H9 (cell line): ENCODE measurements at regions not wholly inside any gene's neighbourhood (a gene's known extent, or its start where the extent isn't known, plus 50 kb on each side); places are given as distances from the start of the nearest gene placed in this dataset.

Experiments used
- DNase-seq: peaks from one replicate; pipeline ENCODE4 v3.0.0-alpha.2; 2017
- H2AFZ ChIP-seq: one replicate; pipeline ENCODE4 v1.6.1; 2013; ENCODE audit warnings: mild to moderate bottlenecking, low read length, control low read depth, moderate library complexity
- H2AK5ac ChIP-seq: 2 replicates; pipeline ENCODE4 v1.6.1; 2013; ENCODE audit warnings: low read length, control low read depth, mixed read lengths; ENCODE audit not compliant: insufficient read length
- H2BK120ac ChIP-seq: one replicate; pipeline ENCODE4 v1.6.1; 2013; ENCODE audit warnings: low read depth, mild to moderate bottlenecking, low read length, control low read depth, inconsistent platforms; ENCODE audit not compliant: poor library complexity, severe bottlenecking
- H2BK12ac ChIP-seq: 2 replicates; pipeline ENCODE4 v1.6.1; 2013; ENCODE audit warnings: low read length, control low read depth, mixed read lengths, low read depth; ENCODE audit not compliant: insufficient read length
- H2BK15ac ChIP-seq: 2 replicates; pipeline ENCODE4 v1.6.1; 2013; ENCODE audit warnings: low read depth, low read length, control low read depth
- H2BK20ac ChIP-seq: one replicate; pipeline ENCODE4 v1.6.1; 2013; ENCODE audit warnings: low read depth, mild to moderate bottlenecking, low read length, control low read depth, inconsistent platforms; ENCODE audit not compliant: poor library complexity, severe bottlenecking
- H2BK5ac ChIP-seq: 2 replicates; pipeline ENCODE4 v1.6.1; 2013; ENCODE audit warnings: low read length, control low read depth, mixed read lengths; ENCODE audit not compliant: insufficient read length
- H3K14ac ChIP-seq: 2 replicates; pipeline ENCODE4 v1.6.1; 2013; ENCODE audit warnings: low read length, control low read depth; ENCODE audit not compliant: insufficient read depth
- H3K18ac ChIP-seq: 2 replicates; pipeline ENCODE4 v1.6.1; 2013; ENCODE audit warnings: low read depth, mild to moderate bottlenecking, mixed read lengths, low read length, control low read depth; ENCODE audit not compliant: insufficient read length
- H3K23ac ChIP-seq: 2 replicates; pipeline ENCODE4 v1.6.1; 2013; ENCODE audit warnings: low read length, control low read depth, mixed read lengths, low read depth; ENCODE audit not compliant: insufficient read length
- H3K23me2 ChIP-seq: 2 replicates; pipeline ENCODE4 v1.6.1; 2013; ENCODE audit warnings: low read depth, mild to moderate bottlenecking, mixed read lengths, low read length, control low read depth; ENCODE audit not compliant: insufficient read length, poor library complexity, severe bottlenecking
- H3K27ac ChIP-seq: 2 replicates; pipeline ENCODE4 v1.5.1; 2013; ENCODE audit warnings: low read length, control low read depth, mixed read lengths, low read depth; ENCODE audit not compliant: insufficient read length
- H3K27me3 ChIP-seq: 2 replicates; pipeline ENCODE4 v1.6.1; 2013; ENCODE audit warnings: low read length, control low read depth, inconsistent platforms; ENCODE audit not compliant: insufficient read depth
- H3K4ac ChIP-seq: 2 replicates; pipeline ENCODE4 v1.6.1; 2013; ENCODE audit warnings: low read depth, mild to moderate bottlenecking, control low read depth, inconsistent platforms, low read length, moderate library complexity
- H3K4me1 ChIP-seq: 2 replicates; pipeline ENCODE4 v1.6.1; 2013; ENCODE audit warnings: low read length, control low read depth, inconsistent platforms; ENCODE audit not compliant: insufficient read depth
- H3K4me2 ChIP-seq: 2 replicates; pipeline ENCODE4 v1.6.1; 2013; ENCODE audit warnings: low read length, control low read depth, mixed read lengths; ENCODE audit not compliant: insufficient read length, insufficient read depth
- H3K56ac ChIP-seq: 2 replicates; pipeline ENCODE4 v1.6.1; 2013; ENCODE audit warnings: low read depth, mild to moderate bottlenecking, mixed read lengths, low read length, control low read depth; ENCODE audit not compliant: insufficient read length
- H3K79me1 ChIP-seq: 2 replicates; pipeline ENCODE4 v1.6.1; 2013; ENCODE audit warnings: low read depth, mild to moderate bottlenecking, moderate library complexity, low read length, control low read depth, inconsistent platforms; ENCODE audit not compliant: insufficient read depth, poor library complexity, severe bottlenecking
- H3K79me2 ChIP-seq: 2 replicates; pipeline ENCODE4 v1.6.1; 2013; ENCODE audit warnings: low read length, control low read depth, inconsistent platforms; ENCODE audit not compliant: insufficient read depth
- H3K9ac ChIP-seq: 2 replicates; pipeline ENCODE4 v1.6.1; 2013; ENCODE audit warnings: low read length, control low read depth, mixed read lengths; ENCODE audit not compliant: insufficient read length; ENCODE audit errors: extremely low read depth
- H3K9me3 ChIP-seq: one replicate; pipeline ENCODE4 v1.6.1; 2013; ENCODE audit warnings: low read depth, low read length, inconsistent platforms; ENCODE audit not compliant: control insufficient read depth
- H3T11ph ChIP-seq: one replicate; pipeline ENCODE4 v1.6.1; 2013; ENCODE audit warnings: mild to moderate bottlenecking, low read length, control low read depth, inconsistent platforms
- H4K20me1 ChIP-seq: one replicate; pipeline ENCODE4 v1.6.1; 2013; ENCODE audit not compliant: control insufficient read depth, insufficient read length, insufficient read depth
- H4K5ac ChIP-seq: 2 replicates; pipeline ENCODE4 v1.6.1; 2013; ENCODE audit warnings: low read depth, mild to moderate bottlenecking, mixed read lengths, low read length, control low read depth; ENCODE audit not compliant: insufficient read length
- H4K8ac ChIP-seq: replicated peaks from 2 replicates; pipeline ENCODE4 v1.6.1; 2013; ENCODE audit warnings: low read length, control low read depth, mixed read lengths, low read depth; ENCODE audit not compliant: insufficient read length
- H4K91ac ChIP-seq: 2 replicates; pipeline ENCODE4 v1.6.1; 2013; ENCODE audit warnings: low read depth, mild to moderate bottlenecking, moderate library complexity, mixed read lengths, low read length, control low read depth; ENCODE audit not compliant: insufficient read length
- H3K27ac Mint-ChIP-seq, 3 experiments: 2 replicates in 2 of 3; 3 replicates in 1 of 3; pipeline ENCODE4 v1.8.0; 2020 to 2021; ENCODE audit warnings: mixed read lengths in 3 of 3, mild to moderate bottlenecking in 1 of 3, moderate library complexity in 1 of 3
- H3K27me3 Mint-ChIP-seq: 2 replicates; pipeline ENCODE4 v1.8.0; 2021; ENCODE audit warnings: low read depth, mild to moderate bottlenecking, moderate library complexity, mixed read lengths
- H3K36me3 Mint-ChIP-seq, 3 experiments: 2 replicates in 2 of 3; 3 replicates in 1 of 3; pipeline ENCODE4 v1.8.0; 2020 to 2021; ENCODE audit warnings: low read depth in 3 of 3, mixed read lengths in 3 of 3; ENCODE audit not compliant: insufficient read depth in 1 of 3
- H3K4me1 Mint-ChIP-seq, 2 experiments: 2 replicates each; pipeline ENCODE4 v1.8.0; 2020; ENCODE audit warnings: mixed read lengths in 2 of 2
- H3K4me3 Mint-ChIP-seq, 2 experiments: 2 replicates in 1 of 2; 3 replicates in 1 of 2; pipeline ENCODE4 v1.8.0; 2020 to 2021; ENCODE audit warnings: mild to moderate bottlenecking in 2 of 2, mixed read lengths in 2 of 2, moderate library complexity in 1 of 2
- H3K9me3 Mint-ChIP-seq, 2 experiments: 2 replicates in 1 of 2; 3 replicates in 1 of 2; pipeline ENCODE4 v1.8.0; 2020; ENCODE audit warnings: mild to moderate bottlenecking in 2 of 2, mixed read lengths in 2 of 2, moderate library complexity in 1 of 2
- CTCF ChIP-seq: fragments of 200-600 bp; sonication (generic); conservative IDR thresholded peaks from 3 replicates; pipeline ENCODE4 v1.8.0; 2021; ENCODE audit warnings: antibody characterized with exemption, mild to moderate bottlenecking
- WGBS: extraction: QIAGEN DNeasy Blood & Tissue Kit; methylation state at CpG from one replicate; pipeline ENCODE4 v1.1.7; 2013; ENCODE audit warnings: missing lambda C conversion rate, low lambda C conversion rate, mixed read lengths; ENCODE audit not compliant: insufficient read length; ENCODE audit errors: extremely low coverage; 5-methylcytosine and 5-hydroxymethylcytosine counted together

GRCh38 chr2:194105358-194105757 is 1551.7 kb upstream of the SLC39A10 start:
- Mint-ChIP-seq H3K4me1 (peaks cover under 1 to 1% of the 10 kb centered on the region in 2 experiments; a peak in 1 of 4 replicates), H3K9me3 (no peaks in the 10 kb centered on the region), H3K27ac (no peak overlapping the region), H3K27me3 (no peaks in the 10 kb centered on the region), H3K36me3 (no peaks in the 10 kb centered on the region), H3K4me3 (no peak overlapping the region)
- no peak overlapping the region for H4K8ac ChIP-seq
- H4K20me1 ChIP-seq: no peaks in the 10 kb centered on the region
- no peak overlapping the region for H2BK15ac ChIP-seq
- no peak overlapping the region for H3K18ac ChIP-seq
- WGBS: no CpG with 5 or more reads among the region's 1 CpG
- H2AFZ ChIP-seq: no peak overlapping the region
- H3K9ac ChIP-seq: no peak overlapping the region
- no peak overlapping the region for H2BK120ac ChIP-seq
- H3K23ac ChIP-seq: no peak overlapping the region
- H3K23me2 ChIP-seq: no peaks in the 10 kb centered on the region
- no peak overlapping the region for H2BK5ac ChIP-seq
- no peak overlapping the region for H3K56ac ChIP-seq
- H3K4me2 ChIP-seq: no peak overlapping the region
- H3K27me3 ChIP-seq: no peaks in the 10 kb centered on the region
- H4K5ac ChIP-seq: no peak overlapping the region
- TF ChIP-seq CTCF: no peak
- no peaks in the 10 kb centered on the region for H3K9me3 ChIP-seq
- no peaks in the 10 kb centered on the region for H3K79me1 ChIP-seq
- no peak overlapping the region for H2BK20ac ChIP-seq
- no peak overlapping the region for H2BK12ac ChIP-seq
- H4K91ac ChIP-seq: no peak overlapping the region
- no peak overlapping the region for H2AK5ac ChIP-seq
- H3K4ac ChIP-seq: no peak overlapping the region
- H3K27ac ChIP-seq: no peak overlapping the region
- H3K4me1 ChIP-seq: no peaks in the 10 kb centered on the region
- H3K14ac ChIP-seq: no peak overlapping the region
- H3T11ph ChIP-seq: no peak overlapping the region
- no peaks in the 10 kb centered on the region for H3K79me2 ChIP-seq
- DNase-seq: no peak
